Adipocyte (in vitro differentiated cells): ENCODE measurements at regions not wholly inside any gene's neighbourhood (a gene's known extent, or its start where the extent isn't known, plus 50 kb on each side); places are given as distances from the start of the nearest gene placed in this dataset.
"Not testable (repeated sequence)": the region's sequence is repeated elsewhere in the genome, so short reads cannot be mapped to it uniquely, and the experiment has no call there.

Experiments
- DNase-seq: peaks from one replicate; pipeline ENCODE4 v3.0.0-alpha.2; 2015; ENCODE audit warnings: low read depth
- H3K27me3 ChIP-seq: replicated peaks from 2 replicates; pipeline ENCODE4 v1.7.0; 2013; ENCODE audit warnings: mild to moderate bottlenecking, low read length, moderate library complexity; ENCODE audit not compliant: control insufficient read depth, insufficient read depth
- H3K36me3 ChIP-seq: 2 replicates; pipeline ENCODE4 v1.7.0; 2013; ENCODE audit warnings: low read length, mild to moderate bottlenecking, moderate library complexity; ENCODE audit not compliant: control insufficient read depth, insufficient read depth, severe bottlenecking
- H3K4me1 ChIP-seq: 2 replicates; pipeline ENCODE4 v1.7.0; 2013; ENCODE audit warnings: mild to moderate bottlenecking, low read length, moderate library complexity; ENCODE audit not compliant: control insufficient read depth, insufficient read depth
- H3K4me3 ChIP-seq: 2 replicates; pipeline ENCODE4 v1.7.0; 2013; ENCODE audit warnings: mild to moderate bottlenecking, low read length, moderate library complexity
- H3K9ac ChIP-seq: 2 replicates; pipeline ENCODE4 v1.7.0; 2013; ENCODE audit warnings: mild to moderate bottlenecking, low read length, moderate library complexity
- H3K9me3 ChIP-seq: 2 replicates; pipeline ENCODE4 v1.7.0; 2013; ENCODE audit warnings: mild to moderate bottlenecking, low read length, moderate library complexity; ENCODE audit not compliant: control insufficient read depth

GRCh38 chr16:17983114-17983513 is 353.4 kb downstream of the NPIPA8 start:
- Histone ChIP-seq H3K9ac (no peak overlapping the region), H3K27me3 (no peaks in the 10 kb centered on the region), H3K36me3 (no peaks in the 10 kb centered on the region), H3K9me3 (no peaks in the 10 kb centered on the region), H3K4me3 (no peak overlapping the region), H3K4me1 (no peaks in the 10 kb centered on the region)
- DNase-seq: no peak

GRCh38 chr16:17977260-17977659 is 359.3 kb downstream of the NPIPA8 start:
- no peaks in the 10 kb centered on the region for H3K9me3 ChIP-seq
- no peaks in the 10 kb centered on the region for H3K4me1 ChIP-seq
- no peaks in the 10 kb centered on the region for H3K27me3 ChIP-seq
- no peak overlapping the region for H3K9ac ChIP-seq
- no peak for DNase-seq
- no peak overlapping the region for H3K4me3 ChIP-seq
- H3K36me3 ChIP-seq: no peaks in the 10 kb centered on the region

GRCh38 chr16:17972460-17972943 is 364.0 kb downstream of the NPIPA8 start:
- Histone ChIP-seq H3K9me3 (no peaks in the 10 kb centered on the region), H3K4me1 (peaks cover 9% of the 10 kb centered on the region), H3K4me3 (no peak overlapping the region), H3K36me3 (no peaks in the 10 kb centered on the region), H3K27me3 (no peaks in the 10 kb centered on the region), H3K9ac (peak overlapping the region; percentile 45)
- DNase-seq: no peak

- DNase-seq: no peak
- Histone ChIP-seq H3K4me1 (peaks cover 9% of the 10 kb centered on the region), H3K27me3 (no peaks in the 10 kb centered on the region)
Measured at GRCh38 chr16:17970816-17971331, 365.7 kb downstream of the NPIPA8 start.

GRCh38 chr16:17970157-17970765 is 366.3 kb downstream of the NPIPA8 start:
- Histone ChIP-seq H3K4me3 (no peak overlapping the region), H3K4me1 (peaks cover 9% of the 10 kb centered on the region), H3K36me3 (no peaks in the 10 kb centered on the region), H3K27me3 (no peaks in the 10 kb centered on the region), H3K9me3 (no peaks in the 10 kb centered on the region), H3K9ac (no peak overlapping the region)
- no peak for DNase-seq

More at GRCh38 chr16:17970816-17971331, 365.7 kb downstream of the NPIPA8 start:
- no peak overlapping the region for H3K9ac ChIP-seq
- H3K9me3 ChIP-seq: no peaks in the 10 kb centered on the region
- no peak overlapping the region for H3K4me3 ChIP-seq
- H3K36me3 ChIP-seq: no peaks in the 10 kb centered on the region

- no peaks in the 10 kb centered on the region for H3K36me3 ChIP-seq
- no peak overlapping the region for H3K4me3 ChIP-seq
- no peak overlapping the region for H3K9ac ChIP-seq
- H3K4me1 ChIP-seq: no peaks in the 10 kb centered on the region
- DNase-seq: no peak
- H3K9me3 ChIP-seq: no peaks in the 10 kb centered on the region
- H3K27me3 ChIP-seq: no peaks in the 10 kb centered on the region
Measured at GRCh38 chr16:17965133-17965900, 371.2 kb downstream of the NPIPA8 start.

GRCh38 chr16:17964196-17964595 is 372.3 kb downstream of the NPIPA8 start:
- no peak overlapping the region for H3K4me3 ChIP-seq
- H3K36me3 ChIP-seq: no peaks in the 10 kb centered on the region
- H3K9ac ChIP-seq: no peak overlapping the region
- no peaks in the 10 kb centered on the region for H3K27me3 ChIP-seq
- no peak for DNase-seq
- no peaks in the 10 kb centered on the region for H3K9me3 ChIP-seq
- H3K4me1 ChIP-seq: no peaks in the 10 kb centered on the region

- H3K9me3 ChIP-seq: peaks cover 2% of the 10 kb centered on the region
- H3K4me3 ChIP-seq: no peak overlapping the region
- no peak overlapping the region for H3K9ac ChIP-seq
- no peaks in the 10 kb centered on the region for H3K27me3 ChIP-seq
- DNase-seq: no peak
- no peaks in the 10 kb centered on the region for H3K4me1 ChIP-seq
- no peaks in the 10 kb centered on the region for H3K36me3 ChIP-seq
Measured at GRCh38 chr16:17963185-17963836, 373.2 kb downstream of the NPIPA8 start.

GRCh38 chr16:17962726-17963125 is 373.8 kb downstream of the NPIPA8 start:
- Histone ChIP-seq H3K9me3 (peaks cover 7% of the 10 kb centered on the region), H3K4me3 (no peak overlapping the region)
- no peak for DNase-seq

GRCh38 chr16:17961822-17962221 is 374.7 kb downstream of the NPIPA8 start:
- not testable (repeated sequence) for H3K4me1 ChIP-seq, H3K4me3 ChIP-seq, H3K27me3 ChIP-seq, H3K36me3 ChIP-seq, DNase-seq, H3K9ac ChIP-seq, H3K9me3 ChIP-seq

More at GRCh38 chr16:17962726-17963125, 373.8 kb downstream of the NPIPA8 start:
- Histone ChIP-seq H3K36me3 (no peaks in the 10 kb centered on the region), H3K27me3 (no peaks in the 10 kb centered on the region), H3K4me1 (no peaks in the 10 kb centered on the region), H3K9ac (no peak overlapping the region)

GRCh38 chr16:17951378-17951777 is 385.2 kb downstream of the NPIPA8 start:
- Histone ChIP-seq H3K9ac (no peak overlapping the region), H3K4me1 (peaks cover 9% of the 10 kb centered on the region), H3K4me3 (no peak overlapping the region), H3K36me3 (no peaks in the 10 kb centered on the region), H3K27me3 (no peaks in the 10 kb centered on the region), H3K9me3 (no peaks in the 10 kb centered on the region)
- peak; percentile 0 for DNase-seq
